Fibroblast of lung (primary cell): ENCODE measurements at regions not wholly inside any gene's neighbourhood (a gene's known extent, or its start where the extent isn't known, plus 50 kb on each side); places are given as distances from the start of the nearest gene placed in this dataset.

Source experiments
- EZH2 ChIP-seq: IDR thresholded peaks from 2 replicates; pipeline ENCODE4 v1.5.1; 2012; ENCODE audit warnings: low read length, control low read depth, mild to moderate bottlenecking; ENCODE audit errors: missing control alignments
- TF ChIP-seq, protein P1 (sequence below), 2 donors: IDR thresholded peaks in 1 of 2; conservative IDR thresholded peaks in 1 of 2; 1 replicate in 1 of 2; 2 replicates in 1 of 2; pipeline ENCODE4 v1.5.1; 2011 to 2012; ENCODE audit warnings: low read length in 2 of 2, control low read depth in 1 of 2, inconsistent platforms in 1 of 2, low read depth in 1 of 2, mild to moderate bottlenecking in 1 of 2

DNA sequence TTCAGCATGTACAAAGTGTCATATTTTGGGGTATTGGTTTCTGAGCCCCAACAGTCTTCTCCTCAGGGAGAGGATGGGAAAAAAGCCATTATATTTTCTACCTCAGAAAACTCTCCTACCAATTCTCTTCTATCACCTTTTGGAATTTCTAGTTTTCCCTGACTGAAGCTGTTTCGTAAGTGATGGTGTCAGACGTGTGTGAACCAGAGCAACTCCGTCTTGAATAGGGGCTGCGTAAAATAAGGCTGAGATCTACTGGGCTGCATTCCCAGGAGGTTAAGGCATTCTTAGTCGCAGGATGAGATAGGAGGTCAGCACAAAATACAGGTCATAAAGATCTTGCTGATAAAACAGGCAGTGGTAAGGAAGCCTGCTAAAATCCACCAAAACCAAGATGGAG is 197.3 kb upstream of the C9orf72 start:
- TF ChIP-seq, protein P1, sequence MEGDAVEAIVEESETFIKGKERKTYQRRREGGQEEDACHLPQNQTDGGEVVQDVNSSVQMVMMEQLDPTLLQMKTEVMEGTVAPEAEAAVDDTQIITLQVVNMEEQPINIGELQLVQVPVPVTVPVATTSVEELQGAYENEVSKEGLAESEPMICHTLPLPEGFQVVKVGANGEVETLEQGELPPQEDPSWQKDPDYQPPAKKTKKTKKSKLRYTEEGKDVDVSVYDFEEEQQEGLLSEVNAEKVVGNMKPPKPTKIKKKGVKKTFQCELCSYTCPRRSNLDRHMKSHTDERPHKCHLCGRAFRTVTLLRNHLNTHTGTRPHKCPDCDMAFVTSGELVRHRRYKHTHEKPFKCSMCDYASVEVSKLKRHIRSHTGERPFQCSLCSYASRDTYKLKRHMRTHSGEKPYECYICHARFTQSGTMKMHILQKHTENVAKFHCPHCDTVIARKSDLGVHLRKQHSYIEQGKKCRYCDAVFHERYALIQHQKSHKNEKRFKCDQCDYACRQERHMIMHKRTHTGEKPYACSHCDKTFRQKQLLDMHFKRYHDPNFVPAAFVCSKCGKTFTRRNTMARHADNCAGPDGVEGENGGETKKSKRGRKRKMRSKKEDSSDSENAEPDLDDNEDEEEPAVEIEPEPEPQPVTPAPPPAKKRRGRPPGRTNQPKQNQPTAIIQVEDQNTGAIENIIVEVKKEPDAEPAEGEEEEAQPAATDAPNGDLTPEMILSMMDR (conservative IDR thresholded peaks at IDR 0.05 in 1 of 2, IDR thresholded peaks at IDR 0.05 in 1 of 2; ENCODE audit: low read depth in 1 of 2, low read length in 2 of 2) = no peak
- TF ChIP-seq EZH2 = no peak
